ENCODE measurements at regions not wholly inside any gene's neighbourhood (a gene's known extent, or its start where the extent isn't known, plus 50 kb on each side); places are given as distances from the start of the nearest gene placed in this dataset.

DNA sequence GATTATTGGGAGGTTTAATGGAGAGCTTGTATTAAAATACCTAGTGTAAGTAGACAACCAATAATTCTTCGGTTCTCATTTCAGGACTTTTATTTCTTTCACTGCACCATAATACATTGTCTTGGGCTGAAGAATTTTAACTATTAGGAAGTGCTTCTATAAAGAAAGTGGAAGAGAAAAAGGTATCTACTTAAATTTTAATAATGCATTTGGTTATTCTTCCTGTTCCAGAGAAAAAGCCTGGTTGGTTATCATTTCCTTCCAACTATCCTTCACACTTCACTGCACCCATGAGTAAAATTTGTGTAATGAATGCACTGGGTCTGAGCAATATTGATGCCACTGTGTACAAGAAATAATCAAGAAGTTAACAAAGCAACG is 629.0 kb upstream of the DPP6 start:
- TF ChIP-seq EZH2 (IDR thresholded peaks at IDR 0.05; ENCODE audit: insufficient read depth, poor library complexity, severe bottlenecking) (no peak), EZH2phosphoT487 (IDR thresholded peaks at IDR 0.05; ENCODE audit: insufficient read depth, low read depth) (no peak)
